CD1c-positive myeloid dendritic cell (primary cell): ENCODE measurements at regions not wholly inside any gene's neighbourhood (a gene's known extent, or its start where the extent isn't known, plus 50 kb on each side); places are given as distances from the start of the nearest gene placed in this dataset.
"Not testable (repeated sequence)": the region's sequence is repeated elsewhere in the genome, so short reads cannot be mapped to it uniquely, and the experiment has no call there.

ENCODE experiments used
- DNase-seq: peaks from one replicate; pipeline ENCODE4 v3.0.0-alpha.2; 2016; ENCODE audit errors: extremely low spot score

GRCh38 chr13:27327633-27328032 lies 57.0 kb downstream of the RASL11A start:
- no peak for DNase-seq

GRCh38 chr13:27329210-27329609 lies 58.6 kb downstream of the RASL11A start:
- no peak for DNase-seq

GRCh38 chr13:27334774-27335435 lies 64.3 kb downstream of the RASL11A start:
- no peak for DNase-seq

- no peak for DNase-seq
Measured at GRCh38 chr13:27336014-27336673, 65.5 kb downstream of the RASL11A start.

- DNase-seq: no peak
Measured at GRCh38 chr13:27338207-27338606, 67.6 kb downstream of the RASL11A start.

GRCh38 chr13:27338816-27339215 lies 68.2 kb downstream of the RASL11A start:
- DNase-seq: no peak

GRCh38 chr13:27339299-27339698 lies 68.7 kb downstream of the RASL11A start:
- peak; percentile 17 for DNase-seq

GRCh38 chr13:27341616-27342015 lies 71.0 kb downstream of the RASL11A start:
- DNase-seq: no peak

GRCh38 chr13:27347211-27347772 lies 76.7 kb downstream of the RASL11A start:
- no peak for DNase-seq

- DNase-seq: no peak
Measured at GRCh38 chr13:27348461-27348860, 76.0 kb upstream of the GTF3A start.

GRCh38 chr13:27349458-27349857 lies 75.0 kb upstream of the GTF3A start:
- DNase-seq: no peak

GRCh38 chr13:27350825-27351224 lies 73.6 kb upstream of the GTF3A start:
- DNase-seq: not testable (repeated sequence)

- DNase-seq: no peak
Measured at GRCh38 chr13:27352698-27353097, 71.7 kb upstream of the GTF3A start.

GRCh38 chr13:27353166-27353583 lies 71.2 kb upstream of the GTF3A start:
- DNase-seq: no peak

- no peak for DNase-seq
Measured at GRCh38 chr13:27353708-27354107, 70.7 kb upstream of the GTF3A start.

GRCh38 chr13:27354379-27354778 lies 70.0 kb upstream of the GTF3A start:
- DNase-seq: no peak

- DNase-seq: no peak
Measured at GRCh38 chr13:27355894-27356293, 68.5 kb upstream of the GTF3A start.

- DNase-seq: no peak
Measured at GRCh38 chr13:27358420-27358819, 66.0 kb upstream of the GTF3A start.

GRCh38 chr13:27359199-27359821 lies 65.1 kb upstream of the GTF3A start:
- DNase-seq: peak; percentile 61

GRCh38 chr13:27360562-27360961 lies 63.9 kb upstream of the GTF3A start:
- DNase-seq: no peak

- DNase-seq: peak; percentile 85
Measured at GRCh38 chr13:27362064-27362751, 62.2 kb upstream of the GTF3A start.

GRCh38 chr13:27363637-27364036 lies 60.8 kb upstream of the GTF3A start:
- not testable (repeated sequence) for DNase-seq
